ENCODE measurements at regions not wholly inside any gene's neighbourhood (a gene's known extent, or its start where the extent isn't known, plus 50 kb on each side); places are given as distances from the start of the nearest gene placed in this dataset.

GRCh38 chr18:78069784-78070664, 820.4 kb downstream of the GALR1 start:
- Histone ChIP-seq H3K27me3 (replicated peaks in 1 of 2; ENCODE audit: control insufficient read depth in 2 of 2, extremely low read depth in 1 of 2, insufficient read depth in 2 of 2, low read length in 1 of 2) (peaks cover 0 to 4% of the 10 kb centered on the region in 2 experiments), H3K4me3 (ENCODE audit: control insufficient read depth in 1 of 2, extremely low read depth in 1 of 2, low read length in 1 of 2) (no peak overlapping the region), H3K4me1 (ENCODE audit: control insufficient read depth in 1 of 2, extremely low read depth in 1 of 2, insufficient read depth in 2 of 2, low read length in 2 of 2) (no peaks in the 10 kb centered on the region), H3K36me3 (ENCODE audit: control insufficient read depth in 2 of 2, extremely low read depth in 1 of 2, insufficient read depth in 1 of 2, low read length in 1 of 2) (no peaks in the 10 kb centered on the region), H3K27ac (ENCODE audit: low read length) (no peak overlapping the region), H3K9me3 (no peaks in the 10 kb centered on the region)
- DNase-seq (no peak), ATAC-seq (replicated peaks in 1 of 4) (no peak)
- Mint-ChIP-seq H3K36me3 (no peaks in the 10 kb centered on the region), H3K4me3 (no peak overlapping the region), H3K27me3 (peaks cover 0 to 2% of the 10 kb centered on the region in 2 donors), H3K4me1 (no peaks in the 10 kb centered on the region), H3K9me3 (peaks cover 4 to 6% (median 4%) of the 10 kb centered on the region in 3 donors), H3K27ac (no peak overlapping the region)
- ChIA-PET CTCF (no interaction called here), POLR2A (no interaction called here)
- WGBS (ENCODE audit: insufficient coverage) = 84% methylated on average over 4 of the region's 13 CpGs

DNA sequence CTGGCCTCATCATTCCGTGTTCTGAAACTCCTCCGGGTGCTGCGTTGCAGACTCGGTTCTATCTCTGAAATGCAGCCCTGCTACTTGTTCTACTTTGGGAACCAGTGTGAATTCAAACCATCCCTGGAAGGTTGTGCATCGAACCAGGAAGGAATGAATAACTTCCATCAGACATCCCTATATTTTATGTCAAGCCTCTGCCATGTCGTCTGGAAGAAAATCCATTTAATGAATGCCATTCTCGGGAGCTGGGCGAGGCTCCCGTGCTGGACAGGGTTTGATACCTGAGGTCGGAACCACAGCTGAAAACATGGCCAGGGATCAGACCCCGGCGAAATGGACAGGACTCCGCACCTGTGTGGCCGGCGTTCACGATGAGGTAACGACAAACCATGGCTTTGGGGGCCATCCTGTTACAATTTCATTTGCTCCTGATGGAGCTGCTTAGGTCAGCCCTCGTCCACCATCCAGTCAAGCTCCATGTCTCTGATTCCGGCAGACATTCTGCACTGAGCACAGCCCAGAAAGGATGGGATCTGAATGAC, 821.6 kb downstream of the GALR1 start:
- ChIA-PET CTCF (no interaction called here), POLR2A (no interaction called here)
- Mint-ChIP-seq H3K27ac (no peak overlapping the region), H3K4me3 (no peak overlapping the region), H3K4me1 (no peaks in the 10 kb centered on the region), H3K36me3 (no peaks in the 10 kb centered on the region), H3K9me3 (peaks cover 3 to 5% (median 4%) of the 10 kb centered on the region in 3 donors), H3K27me3 (peaks cover 2 to 6% of the 10 kb centered on the region in 2 donors)
- no peaks in the 10 kb centered on the region for H3K4me1 ChIP-seq (ENCODE audit: control insufficient read depth in 1 of 2, extremely low read depth in 1 of 2, insufficient read depth in 2 of 2, low read length in 2 of 2)
- H3K36me3 ChIP-seq (ENCODE audit: control insufficient read depth in 2 of 2, extremely low read depth in 1 of 2, insufficient read depth in 1 of 2, low read length in 1 of 2) = no peaks in the 10 kb centered on the region
- H3K27ac ChIP-seq (ENCODE audit: low read length) = no peak overlapping the region
- WGBS (ENCODE audit: insufficient coverage) = 84% methylated on average over 19 of the region's 19 CpGs
- no peaks in the 10 kb centered on the region for H3K9me3 ChIP-seq
- ATAC-seq (replicated peaks in 1 of 4) = no peak
- H3K4me3 ChIP-seq (ENCODE audit: control insufficient read depth in 1 of 2, extremely low read depth in 1 of 2, low read length in 1 of 2) = no peak overlapping the region
- peaks cover 0 to 4% of the 10 kb centered on the region in 2 experiments for H3K27me3 ChIP-seq (replicated peaks in 1 of 2; ENCODE audit: control insufficient read depth in 2 of 2, extremely low read depth in 1 of 2, insufficient read depth in 2 of 2, low read length in 1 of 2)
- DNase-seq = no peak

- no peaks in the 10 kb centered on the region for H3K36me3 ChIP-seq (ENCODE audit: control insufficient read depth in 2 of 2, extremely low read depth in 1 of 2, insufficient read depth in 1 of 2, low read length in 1 of 2)
- ChIA-PET POLR2A (no interaction called here), CTCF (no interaction called here)
- H3K4me1 ChIP-seq (ENCODE audit: control insufficient read depth in 1 of 2, extremely low read depth in 1 of 2, insufficient read depth in 2 of 2, low read length in 2 of 2) = no peaks in the 10 kb centered on the region
- no CpG with 5 or more reads among the region's 3 CpGs for WGBS (ENCODE audit: insufficient coverage)
- H3K27ac ChIP-seq (ENCODE audit: low read length) = no peak overlapping the region
- peaks cover 0 to 4% of the 10 kb centered on the region in 2 experiments for H3K27me3 ChIP-seq (replicated peaks in 1 of 2; ENCODE audit: control insufficient read depth in 2 of 2, extremely low read depth in 1 of 2, insufficient read depth in 2 of 2, low read length in 1 of 2)
- ATAC-seq (replicated peaks in 1 of 4) = no peak
- peaks cover 0 to 4% (median 3%) of the 10 kb centered on the region in 3 donors for H3K9me3 Mint-ChIP-seq
- H3K4me3 Mint-ChIP-seq = no peak overlapping the region
- H3K36me3 Mint-ChIP-seq = no peaks in the 10 kb centered on the region
- H3K27me3 Mint-ChIP-seq = peaks cover 2 to 6% of the 10 kb centered on the region in 2 donors
- H3K27ac Mint-ChIP-seq = no peak overlapping the region
- no peak for DNase-seq
- H3K4me3 ChIP-seq (ENCODE audit: control insufficient read depth in 1 of 2, extremely low read depth in 1 of 2, low read length in 1 of 2) = no peak overlapping the region
- H3K4me1 Mint-ChIP-seq = no peaks in the 10 kb centered on the region
- no peaks in the 10 kb centered on the region for H3K9me3 ChIP-seq
Measured at GRCh38 chr18:78071776-78072175, 822.1 kb downstream of the GALR1 start.

DNA sequence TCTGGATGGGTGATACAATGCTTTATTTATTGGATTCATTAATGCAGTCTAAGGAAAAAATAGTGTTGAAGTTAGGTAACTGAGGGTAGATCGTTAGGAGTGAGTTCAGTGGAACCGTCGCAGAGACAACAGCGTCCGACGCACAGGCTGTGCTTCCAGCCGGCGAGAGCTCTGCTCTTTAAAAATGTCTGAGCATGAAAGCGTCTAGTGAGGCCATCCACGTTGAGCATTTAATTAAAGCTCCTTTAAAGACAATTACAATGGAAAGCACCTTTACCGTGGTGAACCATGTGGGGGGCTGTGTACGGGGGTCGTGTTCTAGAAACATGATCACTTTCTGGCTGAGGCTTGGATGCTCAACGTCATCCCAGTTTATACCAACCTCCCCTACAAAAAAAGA, 822.7 kb downstream of the GALR1 start:
- Mint-ChIP-seq H3K36me3 (no peaks in the 10 kb centered on the region), H3K27ac (no peak overlapping the region), H3K9me3 (peaks cover 0 to 4% (median 0%) of the 10 kb centered on the region in 3 donors), H3K27me3 (peaks cover 2 to 6% of the 10 kb centered on the region in 2 donors), H3K4me1 (no peaks in the 10 kb centered on the region), H3K4me3 (no peak overlapping the region)
- 84% methylated on average over 11 of the region's 14 CpGs for WGBS (ENCODE audit: insufficient coverage)
- Histone ChIP-seq H3K4me3 (ENCODE audit: control insufficient read depth in 1 of 2, extremely low read depth in 1 of 2, low read length in 1 of 2) (no peak overlapping the region), H3K36me3 (ENCODE audit: control insufficient read depth in 2 of 2, extremely low read depth in 1 of 2, insufficient read depth in 1 of 2, low read length in 1 of 2) (no peaks in the 10 kb centered on the region), H3K9me3 (no peaks in the 10 kb centered on the region), H3K4me1 (ENCODE audit: control insufficient read depth in 1 of 2, extremely low read depth in 1 of 2, insufficient read depth in 2 of 2, low read length in 2 of 2) (no peaks in the 10 kb centered on the region), H3K27ac (ENCODE audit: low read length) (no peak overlapping the region), H3K27me3 (replicated peaks in 1 of 2; ENCODE audit: control insufficient read depth in 2 of 2, extremely low read depth in 1 of 2, insufficient read depth in 2 of 2, low read length in 1 of 2) (peaks cover 0 to 4% of the 10 kb centered on the region in 2 experiments)
- POLR2A ChIA-PET = no interaction called here
- CTCF ChIA-PET = no interaction called here
- ATAC-seq (replicated peaks in 1 of 4) (no peak), DNase-seq (no peak)

DNA sequence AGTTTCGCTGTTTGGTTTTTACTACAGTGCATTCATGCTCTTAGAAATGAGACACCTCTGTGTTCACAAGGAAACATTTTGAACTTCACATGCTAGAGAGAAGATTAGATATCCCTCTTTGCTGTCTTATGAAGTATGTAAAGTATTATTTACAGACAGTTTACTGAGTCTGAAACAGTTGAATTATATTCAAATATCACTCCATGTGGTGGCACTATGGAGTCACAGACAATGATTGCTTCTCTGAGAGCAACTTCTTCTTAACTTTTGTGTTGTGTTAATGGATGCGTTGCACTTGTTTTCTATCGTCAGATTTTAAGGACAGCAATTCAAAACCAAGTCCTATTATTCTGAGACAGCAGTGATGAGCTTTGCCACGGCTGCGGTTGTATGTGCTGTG, 823.6 kb downstream of the GALR1 start:
- CTCF ChIA-PET = no interaction called here
- Mint-ChIP-seq H3K4me3 (no peak overlapping the region), H3K27ac (no peak overlapping the region), H3K9me3 (peaks cover 0 to 4% (median 0%) of the 10 kb centered on the region in 3 donors), H3K27me3 (peaks cover 2 to 6% of the 10 kb centered on the region in 2 donors), H3K36me3 (no peaks in the 10 kb centered on the region), H3K4me1 (no peaks in the 10 kb centered on the region)
- Histone ChIP-seq H3K27me3 (replicated peaks in 1 of 2; ENCODE audit: control insufficient read depth in 2 of 2, extremely low read depth in 1 of 2, insufficient read depth in 2 of 2, low read length in 1 of 2) (peaks cover 0 to 4% of the 10 kb centered on the region in 2 experiments), H3K36me3 (ENCODE audit: control insufficient read depth in 2 of 2, extremely low read depth in 1 of 2, insufficient read depth in 1 of 2, low read length in 1 of 2) (no peaks in the 10 kb centered on the region), H3K4me3 (ENCODE audit: control insufficient read depth in 1 of 2, extremely low read depth in 1 of 2, low read length in 1 of 2) (no peak overlapping the region), H3K4me1 (ENCODE audit: control insufficient read depth in 1 of 2, extremely low read depth in 1 of 2, insufficient read depth in 2 of 2, low read length in 2 of 2) (no peaks in the 10 kb centered on the region), H3K9me3 (no peaks in the 10 kb centered on the region), H3K27ac (ENCODE audit: low read length) (no peak overlapping the region)
- DNase-seq = no peak
- POLR2A ChIA-PET = no interaction called here
- ATAC-seq (replicated peaks in 1 of 4) = no peak
- WGBS (ENCODE audit: insufficient coverage) = no CpG with 5 or more reads among the region's 5 CpGs

GRCh38 chr18:78074400-78075020, 824.9 kb downstream of the GALR1 start:
- Mint-ChIP-seq H3K27ac (no peak overlapping the region), H3K4me1 (no peaks in the 10 kb centered on the region), H3K9me3 (no peaks in the 10 kb centered on the region), H3K4me3 (no peak overlapping the region), H3K27me3 (peaks cover 2 to 6% of the 10 kb centered on the region in 2 donors), H3K36me3 (no peaks in the 10 kb centered on the region)
- POLR2A ChIA-PET = no interaction called here
- H3K9me3 ChIP-seq = no peaks in the 10 kb centered on the region
- H3K36me3 ChIP-seq (ENCODE audit: control insufficient read depth in 2 of 2, extremely low read depth in 1 of 2, insufficient read depth in 1 of 2, low read length in 1 of 2) = no peaks in the 10 kb centered on the region
- CTCF ChIA-PET = no interaction called here
- no peak overlapping the region for H3K27ac ChIP-seq (ENCODE audit: low read length)
- DNase-seq = no peak
- no peak for ATAC-seq (replicated peaks in 1 of 4)
- H3K27me3 ChIP-seq (replicated peaks in 1 of 2; ENCODE audit: control insufficient read depth in 2 of 2, extremely low read depth in 1 of 2, insufficient read depth in 2 of 2, low read length in 1 of 2) = peaks cover 0 to 4% of the 10 kb centered on the region in 2 experiments
- H3K4me3 ChIP-seq (ENCODE audit: control insufficient read depth in 1 of 2, extremely low read depth in 1 of 2, low read length in 1 of 2) = no peak overlapping the region
- no peaks in the 10 kb centered on the region for H3K4me1 ChIP-seq (ENCODE audit: control insufficient read depth in 1 of 2, extremely low read depth in 1 of 2, insufficient read depth in 2 of 2, low read length in 2 of 2)
- 46% methylated on average over 8 of the region's 12 CpGs for WGBS (ENCODE audit: insufficient coverage)
